Hepatocyte (in vitro differentiated cells): ENCODE measurements at regions not wholly inside any gene's neighbourhood (a gene's known extent, or its start where the extent isn't known, plus 50 kb on each side); places are given as distances from the start of the nearest gene placed in this dataset.

ENCODE experiments used
- CTCF ChIP-seq: fragments of 200-600 bp; sonication (generic); IDR thresholded peaks from 2 replicates; pipeline ENCODE4 v1.5.1; 2016; ENCODE audit warnings: antibody characterized with exemption, mild to moderate bottlenecking; ENCODE audit not compliant: poor library complexity
- EZH2 ChIP-seq: fragments of 200-600 bp; sonication (generic); IDR thresholded peaks from 2 replicates; pipeline ENCODE4 v1.6.1; 2016; ENCODE audit warnings: antibody characterized with exemption, mild to moderate bottlenecking, borderline replicate concordance

GRCh38 chr3:111301238-111301798 is 229.7 kb downstream of the NECTIN3 start:
- TF ChIP-seq EZH2 (no peak), CTCF (no peak)
